Stromal cell of bone marrow (primary cell): ENCODE measurements at regions not wholly inside any gene's neighbourhood (a gene's known extent, or its start where the extent isn't known, plus 50 kb on each side); places are given as distances from the start of the nearest gene placed in this dataset.
"Not testable (repeated sequence)": the region's sequence is repeated elsewhere in the genome, so short reads cannot be mapped to it uniquely, and the experiment has no call there.

Source experiments
- DNase-seq: peaks from one replicate; pipeline ENCODE4 v3.0.0-alpha.2; 2012; ENCODE audit warnings: low read depth

- DNase-seq, result no peak
Observed at GRCh38 chr2:34291076-34291475, 692.0 kb upstream of the FAM98A start.

GRCh38 chr2:34288016-34288415 lies 688.9 kb upstream of the FAM98A start:
- DNase-seq, result no peak

- DNase-seq, result no peak
Observed at GRCh38 chr2:34280606-34281005, 681.5 kb upstream of the FAM98A start.

GRCh38 chr2:34266908-34267697 lies 668.0 kb upstream of the FAM98A start:
- DNase-seq, result no peak

GRCh38 chr2:34261701-34262100 lies 662.6 kb upstream of the FAM98A start:
- DNase-seq, result no peak

- DNase-seq, result no peak
Observed at GRCh38 chr2:34254272-34254878, 655.3 kb upstream of the FAM98A start.

- no peak for DNase-seq
Observed at GRCh38 chr2:34252111-34252510, 653.0 kb upstream of the FAM98A start.

GRCh38 chr2:34251578-34251977 lies 652.5 kb upstream of the FAM98A start:
- DNase-seq, result no peak

- DNase-seq, result no peak
Observed at GRCh38 chr2:34244195-34244594, 645.1 kb upstream of the FAM98A start.

GRCh38 chr2:34242763-34243123 lies 643.6 kb upstream of the FAM98A start:
- no peak for DNase-seq

GRCh38 chr2:34241905-34242762 lies 643.0 kb upstream of the FAM98A start:
- no peak for DNase-seq

GRCh38 chr2:34239511-34239910 lies 640.4 kb upstream of the FAM98A start:
- no peak for DNase-seq

GRCh38 chr2:34234823-34235222 lies 635.7 kb upstream of the FAM98A start:
- no peak for DNase-seq

GRCh38 chr2:34229998-34230397 lies 630.9 kb upstream of the FAM98A start:
- DNase-seq, result no peak

- no peak for DNase-seq
Observed at GRCh38 chr2:34215174-34215573, 616.1 kb upstream of the FAM98A start.

GRCh38 chr2:34210382-34210781 lies 611.3 kb upstream of the FAM98A start:
- DNase-seq, result not testable (repeated sequence)

- no peak for DNase-seq
Observed at GRCh38 chr2:34204560-34204959, 605.5 kb upstream of the FAM98A start.

- DNase-seq, result no peak
Observed at GRCh38 chr2:34201099-34201498, 602.0 kb upstream of the FAM98A start.

GRCh38 chr2:34199971-34200370 lies 600.9 kb upstream of the FAM98A start:
- no peak for DNase-seq

GRCh38 chr2:34193164-34193563 lies 594.1 kb upstream of the FAM98A start:
- no peak for DNase-seq

- DNase-seq, result no peak
Observed at GRCh38 chr2:34188464-34189303, 589.6 kb upstream of the FAM98A start.

- DNase-seq, result no peak
Observed at GRCh38 chr2:34179511-34179910, 580.4 kb upstream of the FAM98A start.
